GM21737 (cell line): ENCODE measurements at regions not wholly inside any gene's neighbourhood (a gene's known extent, or its start where the extent isn't known, plus 50 kb on each side); places are given as distances from the start of the nearest gene placed in this dataset.

Source experiments
- ATAC-seq: cut with Tn5 transposase; IDR thresholded peaks from one replicate; pipeline ENCODE4 v1.9.1; 2021; ENCODE audit warnings: mild to moderate bottlenecking, moderate library complexity; ENCODE audit not compliant: unreplicated experiment

DNA sequence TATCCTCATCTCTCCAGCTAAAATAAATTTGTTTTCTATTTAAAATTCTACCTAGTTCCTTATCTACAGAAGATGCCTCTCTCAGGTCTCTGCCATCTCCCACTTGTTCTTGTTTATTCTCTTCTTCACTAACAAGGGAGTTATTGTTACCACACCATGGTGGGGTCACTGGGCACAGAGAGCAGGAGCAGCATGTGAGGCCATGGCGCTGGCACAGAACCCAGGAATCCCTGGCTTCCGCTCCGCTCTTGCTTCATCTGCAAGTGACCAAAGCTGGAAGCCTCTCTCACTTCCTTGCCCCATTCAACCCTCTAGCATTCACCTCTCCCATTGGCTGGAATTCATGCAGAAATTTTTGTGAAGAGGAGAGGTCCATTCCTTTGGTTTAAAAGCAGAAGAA is 190.7 kb upstream of the NCAM1 start:
- no peak for ATAC-seq

DNA sequence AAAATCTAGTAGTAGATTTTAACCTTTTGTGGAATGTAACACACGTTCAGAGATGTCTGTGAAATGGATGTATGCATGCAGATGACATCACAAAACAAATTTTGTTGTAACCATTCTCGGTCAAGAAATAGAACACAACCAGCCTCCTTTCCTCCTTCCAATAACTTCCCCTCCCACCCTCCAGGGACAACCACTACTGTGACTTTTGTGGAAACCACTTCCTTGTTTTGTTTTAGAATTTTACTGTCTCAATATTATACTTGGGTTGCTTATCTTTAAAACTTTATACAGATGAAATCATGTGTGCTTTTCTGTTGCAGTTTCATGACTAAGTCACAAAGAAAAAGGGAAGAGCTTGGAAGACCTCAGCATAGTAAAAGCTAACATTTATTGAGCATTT is 189.4 kb upstream of the NCAM1 start:
- ATAC-seq = no peak

DNA sequence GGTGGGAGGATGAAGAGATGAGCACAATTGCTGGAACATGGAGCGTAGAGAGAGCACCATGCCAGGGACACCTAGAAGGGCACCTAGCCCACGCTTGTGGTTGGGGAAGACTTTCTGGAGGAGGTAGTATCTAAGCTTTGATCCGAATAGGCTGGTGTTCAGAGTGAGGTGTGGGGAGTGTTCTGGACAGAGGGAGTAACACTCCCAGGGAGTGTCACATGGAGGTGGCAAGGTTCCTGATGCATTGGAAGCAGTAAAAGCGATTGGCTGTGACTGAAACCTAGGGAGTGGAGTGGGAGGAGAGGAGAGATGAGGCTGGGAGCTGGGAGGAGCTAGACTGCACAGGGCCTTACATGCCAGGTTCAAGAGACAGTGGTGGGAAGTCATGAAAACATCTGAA is 188.0 kb upstream of the NCAM1 start:
- ATAC-seq = no peak

DNA sequence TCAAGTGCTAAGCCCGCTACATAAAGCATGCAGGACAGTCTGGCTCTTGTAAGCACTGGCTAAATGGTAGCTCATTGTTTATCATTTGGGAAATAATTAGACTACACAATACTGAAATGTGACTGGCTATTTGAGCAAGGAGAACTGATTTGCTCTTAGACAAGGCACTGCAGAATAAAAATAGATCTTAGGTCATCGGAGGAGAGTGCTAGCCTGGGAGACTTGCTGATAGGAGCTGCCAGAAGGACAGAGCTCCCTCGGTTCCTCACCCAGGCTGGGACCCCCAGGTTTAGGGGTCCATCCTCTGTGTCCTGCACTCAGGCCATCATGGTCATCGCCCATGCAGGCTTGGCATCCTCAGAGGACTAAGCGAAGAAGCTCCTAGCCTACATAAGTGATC is 184.4 kb upstream of the NCAM1 start:
- no peak for ATAC-seq

DNA sequence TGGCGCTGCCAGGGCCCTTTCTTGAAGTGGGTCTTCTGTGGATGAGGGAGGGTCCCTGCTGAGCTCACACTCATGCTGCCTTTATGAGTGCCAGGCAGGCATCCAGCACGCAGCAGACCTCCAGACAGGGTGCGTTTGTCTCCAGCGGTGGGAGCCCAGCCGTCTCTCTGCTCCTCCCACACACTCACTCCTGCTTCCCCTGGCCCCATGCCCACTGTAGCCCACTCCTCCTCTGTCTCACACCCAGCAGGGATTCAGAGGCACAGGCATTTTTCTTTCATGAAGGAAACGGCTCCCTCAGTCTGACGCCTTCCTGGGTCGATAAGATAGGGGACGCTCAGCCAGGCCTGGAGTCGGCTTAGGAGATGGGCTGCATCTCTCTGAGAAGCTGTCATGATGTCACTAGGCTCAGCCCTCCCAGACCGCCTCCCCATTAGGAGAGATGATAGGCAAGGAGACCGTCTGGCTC is 183.9 kb upstream of the NCAM1 start:
- no peak for ATAC-seq

DNA sequence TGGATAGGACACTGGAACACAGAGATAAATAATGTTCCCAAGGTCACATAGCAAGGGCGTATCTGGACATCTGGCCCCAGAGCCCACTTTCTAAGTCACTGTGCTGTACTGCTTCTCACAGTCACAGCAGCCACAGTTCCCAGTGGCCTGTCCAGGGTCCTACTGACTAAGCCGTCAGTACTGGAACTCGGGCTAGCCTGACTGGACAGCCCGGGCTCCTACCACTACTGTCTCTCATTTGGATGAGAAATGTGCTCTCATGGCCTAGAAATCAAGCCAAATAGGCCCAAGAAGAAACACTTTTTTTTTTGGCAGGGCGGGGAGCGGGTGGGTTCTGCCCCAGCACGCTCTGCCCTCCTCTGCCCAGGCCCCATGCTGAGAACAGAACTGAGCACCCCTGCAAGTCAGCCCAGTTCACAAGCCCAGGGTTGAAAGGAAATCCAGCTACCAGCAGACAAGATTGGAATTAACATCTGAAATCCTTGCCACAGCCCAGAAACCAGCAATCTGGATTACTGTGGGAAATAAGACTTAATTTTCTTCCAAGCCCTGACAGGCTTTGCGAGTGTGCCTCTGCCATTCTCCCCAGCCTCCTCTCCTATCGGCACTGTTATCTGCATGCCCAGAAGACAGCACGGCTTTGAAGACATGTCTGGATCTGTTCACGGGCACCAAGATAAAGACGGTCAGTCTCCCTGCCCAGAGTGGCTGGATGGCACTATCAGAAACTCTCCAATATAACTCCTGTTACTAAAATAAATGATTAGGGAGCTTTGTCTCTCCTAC is 182.9 kb upstream of the NCAM1 start:
- ATAC-seq = no peak

DNA sequence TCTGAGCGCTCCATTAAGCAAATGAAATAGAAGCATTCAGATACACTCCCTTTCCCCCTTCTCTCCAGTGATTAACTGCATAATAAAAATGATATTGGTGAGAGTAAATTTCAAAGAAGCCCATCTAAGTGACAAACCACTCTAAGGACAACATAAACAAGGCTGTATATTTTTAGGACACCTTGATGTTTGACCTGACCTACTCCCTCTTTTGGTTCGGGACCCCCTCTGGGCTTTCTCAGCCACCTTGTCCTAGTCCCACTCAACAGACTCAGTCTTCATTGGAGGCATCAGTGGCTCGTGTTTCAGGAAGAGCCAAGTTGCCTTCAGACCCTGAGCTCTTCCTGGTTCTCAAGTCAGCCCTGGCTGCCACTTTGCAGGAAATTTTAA is 182.3 kb upstream of the NCAM1 start:
- no peak for ATAC-seq

DNA sequence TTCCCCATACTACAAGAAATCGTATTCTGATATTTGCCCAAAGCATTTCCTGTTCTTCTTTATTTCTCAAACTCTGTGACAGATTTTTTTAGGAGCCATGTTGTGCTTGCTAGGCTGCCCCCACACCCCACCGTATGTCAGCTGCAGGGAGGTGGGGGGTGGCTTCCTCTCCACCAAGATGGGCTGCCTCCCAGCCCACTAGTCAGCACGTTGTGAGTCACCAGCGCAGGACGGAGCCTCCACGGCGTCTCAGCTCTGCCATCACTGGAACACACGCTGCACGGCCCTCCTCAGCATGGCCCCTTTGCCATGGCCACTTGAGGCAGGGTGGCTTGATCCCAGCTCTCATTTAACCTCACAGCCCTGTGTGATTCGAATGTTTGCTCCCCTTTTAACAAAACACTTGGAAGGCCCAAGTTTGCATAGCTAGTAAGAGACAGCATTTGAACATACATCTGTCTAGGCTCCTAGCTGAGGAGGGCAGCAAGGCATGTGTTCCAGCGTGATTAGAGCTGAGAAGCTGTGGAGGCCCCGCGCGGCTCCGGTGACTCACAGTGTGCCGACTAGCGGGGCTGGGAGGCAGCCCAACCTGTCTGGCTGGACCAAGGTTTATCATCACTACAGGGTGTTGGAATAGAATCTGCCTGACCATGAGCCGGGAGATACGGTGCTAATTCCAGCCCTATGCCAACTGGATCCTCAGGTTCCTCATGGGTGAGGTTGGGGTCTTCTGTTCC is 180.7 kb upstream of the NCAM1 start:
- no peak for ATAC-seq

DNA sequence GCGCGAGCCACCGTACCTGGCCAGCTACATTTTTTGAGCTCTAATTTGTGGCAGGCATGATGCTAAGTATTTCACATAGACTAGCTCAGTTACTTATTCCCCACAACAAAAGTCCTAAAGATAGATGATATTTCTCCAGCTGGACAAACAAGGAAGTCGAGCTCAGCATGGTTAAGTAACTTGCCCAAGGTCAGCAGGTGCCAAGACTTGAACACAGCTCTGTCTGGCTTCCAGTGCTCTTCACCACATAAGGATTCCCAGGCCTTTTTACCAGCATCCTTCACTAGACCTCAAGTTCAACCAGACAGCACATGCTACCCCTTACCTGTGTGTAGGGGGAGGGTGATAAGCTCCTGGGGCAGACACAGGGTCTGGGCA is 177.3 kb upstream of the NCAM1 start:
- ATAC-seq = no peak

DNA sequence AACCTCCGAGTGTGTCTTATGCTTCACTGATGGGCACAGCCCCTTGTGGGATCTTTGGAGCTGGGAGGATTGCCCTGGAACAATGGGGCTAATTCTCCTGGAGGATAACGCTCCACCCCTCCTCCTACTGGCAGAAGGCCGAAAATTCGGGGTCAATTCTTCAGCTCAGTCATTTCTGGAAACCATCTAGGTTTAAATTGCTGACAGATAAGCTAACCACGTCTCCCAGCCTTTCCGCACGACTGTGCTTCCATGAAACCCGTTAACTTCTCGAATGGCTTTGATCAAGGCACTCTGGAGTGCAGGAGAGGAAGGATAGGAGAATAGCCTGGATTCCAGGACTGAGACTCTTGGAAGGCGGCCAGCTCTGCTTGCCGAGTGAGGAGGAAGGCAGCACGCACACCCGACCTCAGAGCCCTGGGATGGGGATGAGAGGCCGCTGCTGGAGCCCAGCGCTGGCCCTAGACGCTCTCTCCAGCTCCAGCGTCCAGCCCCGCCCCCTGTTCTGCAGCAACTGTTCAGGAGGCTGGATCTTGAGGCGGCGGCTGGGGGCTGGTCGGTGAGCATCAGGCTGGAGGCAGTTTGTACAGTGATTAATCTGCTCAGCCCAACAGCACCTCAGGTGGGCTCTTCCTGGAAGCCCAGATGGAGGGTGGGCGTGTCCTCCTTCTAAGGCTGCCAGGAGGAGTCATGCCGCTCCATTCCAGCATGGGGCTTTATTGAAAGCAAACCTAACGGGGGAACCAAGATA is 176.7 kb upstream of the NCAM1 start:
- no peak for ATAC-seq

DNA sequence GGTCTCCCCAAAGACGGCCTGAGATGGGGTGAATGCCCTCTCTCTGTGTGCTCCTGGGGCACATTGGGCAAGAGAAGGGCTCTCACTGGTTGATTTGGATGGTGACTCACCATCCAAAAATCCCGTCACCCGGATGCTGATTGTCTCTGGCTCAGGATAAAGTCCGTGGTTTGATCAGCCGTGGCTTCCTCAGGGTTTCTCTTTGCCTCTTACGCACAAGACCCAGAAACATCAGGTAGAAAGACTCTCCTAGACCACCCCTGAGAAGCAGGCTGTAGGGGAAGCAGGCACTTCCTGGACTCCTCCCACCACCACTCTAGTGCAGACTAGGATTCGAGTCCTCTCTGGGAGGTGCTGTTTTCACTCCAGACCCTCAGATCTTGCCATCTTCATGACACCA is 176.1 kb upstream of the NCAM1 start:
- no peak for ATAC-seq

DNA sequence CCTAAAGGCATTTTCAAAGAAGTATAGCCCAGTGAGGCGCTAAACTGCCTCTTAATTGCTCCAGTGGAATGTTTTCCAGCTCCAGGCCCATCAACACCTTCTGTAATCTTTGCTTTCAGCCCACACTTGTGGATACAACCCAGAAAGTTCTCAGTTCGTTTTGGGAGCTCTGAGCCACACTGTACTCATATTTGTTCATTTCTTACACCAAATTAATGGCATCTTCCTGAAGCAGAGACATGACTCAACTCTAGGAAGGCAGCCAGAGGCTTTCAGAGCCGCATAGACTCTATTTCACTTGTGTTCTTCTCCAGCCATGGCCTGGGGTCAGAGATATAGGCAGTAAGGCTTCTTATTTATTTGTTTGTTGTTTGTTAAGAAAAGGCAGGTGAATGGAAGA is 175.5 kb upstream of the NCAM1 start:
- ATAC-seq = no peak

DNA sequence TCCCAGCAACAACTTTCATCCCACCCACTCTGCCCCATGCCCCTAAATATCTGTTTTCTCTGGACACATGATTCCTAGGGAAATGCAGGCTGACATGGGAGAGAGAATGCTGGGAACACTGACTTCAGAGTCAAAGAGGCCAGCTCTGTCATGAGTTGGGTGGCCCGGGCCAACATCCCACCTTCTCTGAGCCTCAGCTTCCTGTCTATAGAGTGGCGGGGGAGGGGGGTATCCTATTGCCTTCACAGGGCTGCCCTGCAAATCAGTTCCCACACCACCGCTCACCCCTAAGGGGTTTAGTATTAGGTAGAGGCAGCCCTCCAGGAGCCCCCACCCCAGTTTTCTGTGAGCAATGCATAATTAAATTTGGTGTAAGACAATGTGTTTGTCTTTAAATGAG is 175.0 kb upstream of the NCAM1 start:
- ATAC-seq = no peak

DNA sequence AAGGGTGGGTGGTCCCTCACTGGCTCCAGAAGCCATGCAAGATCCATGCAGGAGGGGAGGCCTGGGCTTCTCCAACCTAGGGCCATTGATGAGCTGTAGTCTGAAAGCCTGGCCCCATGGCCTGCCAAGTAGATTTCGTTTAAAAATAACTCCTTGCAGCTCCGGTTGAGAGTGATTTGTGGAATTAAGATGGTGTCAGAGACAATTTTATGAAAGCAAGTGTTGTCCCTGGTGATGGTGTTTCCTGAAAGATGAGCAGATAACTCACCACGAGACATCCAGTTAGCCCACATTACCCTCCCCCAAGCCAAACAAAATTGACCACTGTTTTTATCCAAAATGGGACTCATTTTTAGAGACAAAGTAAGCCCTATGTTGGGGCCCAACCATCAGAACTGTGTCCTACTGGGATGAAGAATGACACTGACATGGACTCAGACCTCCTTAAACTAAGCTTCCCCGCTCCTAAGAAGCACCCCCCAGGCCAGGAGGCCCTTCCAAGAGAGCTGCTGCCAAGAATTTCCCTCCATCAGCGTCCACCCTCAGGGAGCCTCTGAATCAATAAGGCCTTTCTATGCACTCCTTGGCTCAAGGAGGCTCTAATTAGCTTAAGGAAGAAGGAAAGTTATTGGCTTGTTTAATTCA is 174.2 kb upstream of the NCAM1 start:
- ATAC-seq = no peak

DNA sequence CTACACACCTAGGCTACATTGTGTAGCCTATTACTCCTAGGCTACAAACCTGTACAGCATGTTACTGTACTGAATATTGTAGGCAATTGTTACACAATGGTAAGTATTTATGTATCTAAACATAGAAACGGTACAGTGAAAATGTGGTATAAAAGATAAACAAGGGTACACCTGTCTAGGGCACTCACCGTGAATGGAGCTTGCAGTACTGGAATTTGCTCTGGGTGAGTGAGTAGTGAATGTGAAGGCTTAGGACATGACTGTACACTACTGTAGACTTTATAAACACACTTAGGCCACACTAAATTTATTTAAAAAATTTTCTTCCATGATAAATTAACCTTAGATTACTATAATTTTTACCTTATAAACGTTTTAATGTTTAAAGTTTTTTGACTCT is 171.7 kb upstream of the NCAM1 start:
- ATAC-seq = no peak

DNA sequence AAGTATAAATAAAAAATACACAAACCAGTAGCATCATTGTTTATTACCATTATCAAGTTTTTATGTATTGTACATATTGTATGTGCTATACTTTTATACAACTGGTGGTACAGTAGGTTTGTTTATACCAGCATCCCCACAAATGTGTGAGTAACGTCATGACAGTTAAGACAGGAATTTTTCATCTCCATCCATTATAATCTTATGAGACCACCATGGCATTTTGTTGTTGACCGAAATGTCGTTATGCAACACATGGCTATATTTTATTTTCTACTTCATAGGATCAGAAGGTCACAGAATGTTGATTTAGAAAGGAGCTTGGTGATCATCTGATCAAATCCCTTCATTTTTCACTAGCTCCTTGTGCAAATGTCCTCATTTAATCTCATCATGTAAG is 170.9 kb upstream of the NCAM1 start:
- no peak for ATAC-seq

DNA sequence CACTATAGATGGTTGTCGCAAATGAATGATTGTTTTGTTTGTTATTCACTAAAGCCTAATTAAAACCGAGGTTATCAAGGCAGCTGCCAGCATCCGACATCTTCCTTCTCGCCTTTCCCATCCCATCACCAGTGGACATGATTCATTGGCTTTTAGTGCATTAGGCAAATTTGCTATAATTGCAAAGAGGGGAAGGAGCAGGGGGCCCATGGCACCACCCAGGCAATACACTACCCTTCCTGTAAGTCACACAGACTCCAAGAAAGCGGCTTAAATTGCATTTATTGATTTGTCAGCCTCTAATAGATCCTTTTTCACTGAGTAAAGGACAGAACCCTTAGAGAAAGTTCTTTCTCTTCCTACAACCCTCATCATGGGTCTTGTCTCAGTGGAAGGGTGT is 169.2 kb upstream of the NCAM1 start:
- ATAC-seq = no peak

DNA sequence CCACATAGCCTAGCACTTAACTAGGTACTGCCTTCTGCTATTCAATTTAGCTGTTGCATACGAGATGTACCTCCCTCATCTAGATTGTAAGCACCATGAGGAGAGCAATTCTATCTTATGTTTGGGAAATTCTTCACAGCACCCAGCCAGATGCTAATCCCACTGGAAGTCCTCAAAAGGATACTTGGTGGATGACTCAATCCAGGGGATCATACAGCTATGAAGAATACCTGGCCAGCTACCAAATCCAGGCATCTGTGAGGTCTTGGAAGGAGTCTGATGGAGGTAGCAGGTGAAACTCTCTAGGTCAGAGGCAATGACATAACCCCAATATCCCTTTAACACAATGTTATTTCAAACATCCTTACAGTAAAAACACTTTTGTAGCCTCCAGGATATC is 167.8 kb upstream of the NCAM1 start:
- no peak for ATAC-seq

DNA sequence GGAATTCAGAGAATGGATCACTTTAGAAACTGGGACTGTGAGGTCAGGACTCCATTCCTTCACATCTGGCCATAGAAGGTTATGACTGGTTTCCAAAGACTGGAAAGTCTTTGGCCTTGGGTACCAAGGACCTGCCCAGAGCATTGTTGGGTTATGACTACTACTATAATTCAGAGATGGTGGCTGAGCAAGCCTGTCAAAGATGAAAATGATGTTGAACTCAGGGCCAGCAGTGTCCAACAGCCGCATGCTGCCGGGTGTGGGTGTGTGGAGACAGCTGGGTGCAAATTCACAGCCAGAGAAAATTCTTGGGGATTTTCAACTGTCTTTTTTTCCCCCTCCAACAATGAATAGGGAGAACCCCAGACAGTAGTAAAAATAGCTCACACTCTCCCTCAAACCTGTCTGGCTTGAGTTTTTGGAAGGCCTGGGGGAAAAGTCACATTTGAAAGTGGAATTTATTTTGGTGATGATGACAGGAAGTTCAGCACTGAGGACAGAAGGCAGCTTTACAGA is 166.8 kb upstream of the NCAM1 start:
- no peak for ATAC-seq

DNA sequence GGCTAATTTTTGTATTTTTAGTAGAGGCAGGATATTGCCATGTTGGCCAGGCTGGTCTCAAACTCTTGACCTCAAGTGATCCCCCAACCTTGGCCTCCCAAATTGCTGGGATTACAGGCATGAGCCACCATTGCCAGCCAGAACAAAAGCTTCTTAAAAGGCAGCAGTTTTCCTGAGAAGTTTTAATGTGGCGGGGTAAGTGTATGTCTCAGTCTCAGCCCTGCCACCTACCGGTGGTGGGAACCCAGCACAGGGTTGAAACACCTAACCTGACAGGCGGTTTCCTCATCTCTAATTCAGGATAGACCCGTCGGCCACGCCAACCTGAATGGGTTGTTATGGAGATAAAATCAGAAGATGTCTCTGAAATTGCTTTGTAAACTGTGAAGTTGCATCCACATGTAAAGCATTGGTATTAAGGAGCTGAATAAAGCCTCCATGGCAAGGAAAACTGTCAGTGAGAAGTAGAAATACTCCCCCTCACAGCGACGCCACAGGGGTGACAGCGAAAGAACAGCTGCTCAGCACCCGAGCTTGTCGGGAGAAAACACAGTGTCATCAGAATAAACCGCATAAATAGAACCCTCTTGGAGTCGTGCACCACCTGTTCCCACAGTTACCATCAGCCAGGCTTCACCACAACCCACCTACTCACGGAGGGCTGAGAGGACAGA is 165.9 kb upstream of the NCAM1 start:
- ATAC-seq = no peak
